ENCODE measurements at regions not wholly inside any gene's neighbourhood (a gene's known extent, or its start where the extent isn't known, plus 50 kb on each side); places are given as distances from the start of the nearest gene placed in this dataset.

DNA sequence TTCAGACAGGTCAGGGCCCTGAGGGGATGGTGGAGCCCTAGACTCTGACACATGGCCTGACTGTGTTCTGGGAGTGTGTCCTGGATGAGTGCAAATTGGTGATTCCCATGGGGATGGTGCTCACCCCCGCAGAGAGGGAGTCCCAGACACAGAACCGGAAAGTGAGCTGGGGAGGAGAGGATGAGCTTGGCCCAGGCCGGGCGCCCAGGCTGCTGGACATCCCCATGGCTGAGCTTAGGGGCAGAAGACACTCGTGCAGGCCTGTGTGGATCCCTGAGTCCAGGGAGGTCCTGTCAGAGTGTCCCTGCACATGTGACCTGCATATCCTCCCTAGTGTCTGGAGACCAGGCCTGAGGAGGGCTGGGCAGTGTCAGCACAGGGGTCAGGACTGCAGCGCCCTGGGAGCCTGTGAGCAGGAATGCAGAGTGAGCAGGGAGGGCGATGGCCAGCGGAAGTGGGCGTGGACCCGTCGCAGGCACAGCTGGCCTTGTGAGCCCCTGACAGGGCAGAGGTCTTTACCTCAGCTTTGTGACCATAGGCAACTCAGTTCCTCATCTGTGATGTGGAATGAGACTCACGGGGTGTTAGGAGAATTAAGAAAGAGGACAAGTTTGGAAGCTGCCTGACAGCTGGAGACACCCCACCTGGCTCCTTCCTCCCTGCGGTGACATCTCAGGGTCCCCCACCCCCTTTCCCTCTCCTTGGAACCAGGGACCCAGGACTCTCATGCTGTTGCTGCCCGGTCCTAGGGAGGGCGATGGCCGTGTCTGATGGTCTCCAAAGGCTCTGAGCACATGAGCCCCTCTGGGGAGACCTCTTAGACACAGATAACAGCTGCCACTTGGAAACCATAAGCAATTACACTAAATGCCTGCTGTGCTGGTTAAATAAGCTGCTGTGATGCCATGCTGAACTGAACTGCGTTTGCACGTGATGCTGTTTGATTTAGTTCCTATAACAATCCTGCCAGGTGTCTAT lies 62.6 kb upstream of the HS6ST1 start (continued):
- TF ChIP-seq, protein P1, sequence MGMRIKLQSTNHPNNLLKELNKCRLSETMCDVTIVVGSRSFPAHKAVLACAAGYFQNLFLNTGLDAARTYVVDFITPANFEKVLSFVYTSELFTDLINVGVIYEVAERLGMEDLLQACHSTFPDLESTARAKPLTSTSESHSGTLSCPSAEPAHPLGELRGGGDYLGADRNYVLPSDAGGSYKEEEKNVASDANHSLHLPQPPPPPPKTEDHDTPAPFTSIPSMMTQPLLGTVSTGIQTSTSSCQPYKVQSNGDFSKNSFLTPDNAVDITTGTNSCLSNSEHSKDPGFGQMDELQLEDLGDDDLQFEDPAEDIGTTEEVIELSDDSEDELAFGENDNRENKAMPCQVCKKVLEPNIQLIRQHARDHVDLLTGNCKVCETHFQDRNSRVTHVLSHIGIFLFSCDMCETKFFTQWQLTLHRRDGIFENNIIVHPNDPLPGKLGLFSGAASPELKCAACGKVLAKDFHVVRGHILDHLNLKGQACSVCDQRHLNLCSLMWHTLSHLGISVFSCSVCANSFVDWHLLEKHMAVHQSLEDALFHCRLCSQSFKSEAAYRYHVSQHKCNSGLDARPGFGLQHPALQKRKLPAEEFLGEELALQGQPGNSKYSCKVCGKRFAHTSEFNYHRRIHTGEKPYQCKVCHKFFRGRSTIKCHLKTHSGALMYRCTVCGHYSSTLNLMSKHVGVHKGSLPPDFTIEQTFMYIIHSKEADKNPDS (CRISPR knock-in tag; IDR thresholded peaks at IDR 0.05), result 0 out of 2 replicates have a peak, but pooled peaks have one; percentile 3
- 0 out of 2 replicates have a peak, but pooled peaks have one; percentile 32 for TF ChIP-seq ZNF317 (CRISPR knock-in tag; IDR thresholded peaks at IDR 0.05)
- TF ChIP-seq, protein P2, sequence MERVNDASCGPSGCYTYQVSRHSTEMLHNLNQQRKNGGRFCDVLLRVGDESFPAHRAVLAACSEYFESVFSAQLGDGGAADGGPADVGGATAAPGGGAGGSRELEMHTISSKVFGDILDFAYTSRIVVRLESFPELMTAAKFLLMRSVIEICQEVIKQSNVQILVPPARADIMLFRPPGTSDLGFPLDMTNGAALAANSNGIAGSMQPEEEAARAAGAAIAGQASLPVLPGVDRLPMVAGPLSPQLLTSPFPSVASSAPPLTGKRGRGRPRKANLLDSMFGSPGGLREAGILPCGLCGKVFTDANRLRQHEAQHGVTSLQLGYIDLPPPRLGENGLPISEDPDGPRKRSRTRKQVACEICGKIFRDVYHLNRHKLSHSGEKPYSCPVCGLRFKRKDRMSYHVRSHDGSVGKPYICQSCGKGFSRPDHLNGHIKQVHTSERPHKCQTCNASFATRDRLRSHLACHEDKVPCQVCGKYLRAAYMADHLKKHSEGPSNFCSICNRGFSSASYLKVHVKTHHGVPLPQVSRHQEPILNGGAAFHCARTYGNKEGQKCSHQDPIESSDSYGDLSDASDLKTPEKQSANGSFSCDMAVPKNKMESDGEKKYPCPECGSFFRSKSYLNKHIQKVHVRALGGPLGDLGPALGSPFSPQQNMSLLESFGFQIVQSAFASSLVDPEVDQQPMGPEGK (CRISPR knock-in tag; IDR thresholded peaks at IDR 0.05), result peak; percentile 72
- TF ChIP-seq ZBTB38 (CRISPR knock-in tag; IDR thresholded peaks at IDR 0.05), result peak; percentile 92
- no peak for TF ChIP-seq SOX13 (IDR thresholded peaks at IDR 0.05)
- peak in 1 of 2 experiments; percentile 88; a peak in 2 of 4 replicates for TF ChIP-seq SOX13 (CRISPR knock-in tag; conservative IDR thresholded peaks at IDR 0.05 in 1 of 2, IDR thresholded peaks at IDR 0.05 in 1 of 2)
- TF ChIP-seq, protein P3, sequence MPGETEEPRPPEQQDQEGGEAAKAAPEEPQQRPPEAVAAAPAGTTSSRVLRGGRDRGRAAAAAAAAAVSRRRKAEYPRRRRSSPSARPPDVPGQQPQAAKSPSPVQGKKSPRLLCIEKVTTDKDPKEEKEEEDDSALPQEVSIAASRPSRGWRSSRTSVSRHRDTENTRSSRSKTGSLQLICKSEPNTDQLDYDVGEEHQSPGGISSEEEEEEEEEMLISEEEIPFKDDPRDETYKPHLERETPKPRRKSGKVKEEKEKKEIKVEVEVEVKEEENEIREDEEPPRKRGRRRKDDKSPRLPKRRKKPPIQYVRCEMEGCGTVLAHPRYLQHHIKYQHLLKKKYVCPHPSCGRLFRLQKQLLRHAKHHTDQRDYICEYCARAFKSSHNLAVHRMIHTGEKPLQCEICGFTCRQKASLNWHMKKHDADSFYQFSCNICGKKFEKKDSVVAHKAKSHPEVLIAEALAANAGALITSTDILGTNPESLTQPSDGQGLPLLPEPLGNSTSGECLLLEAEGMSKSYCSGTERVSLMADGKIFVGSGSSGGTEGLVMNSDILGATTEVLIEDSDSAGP (CRISPR knock-in tag; IDR thresholded peaks at IDR 0.05; ENCODE audit: borderline replicate concordance), result peak; percentile 81; the same call in 1 of the 2 replicates
- TF ChIP-seq JUN (CRISPR knock-in tag; IDR thresholded peaks at IDR 0.05), result no peak
- TF ChIP-seq DPF2 (CRISPR knock-in tag; IDR thresholded peaks at IDR 0.05; ENCODE audit: borderline replicate concordance, low read depth), result 0 out of 2 replicates have a peak, but pooled peaks have one; percentile 64
- TF ChIP-seq FOXP1 (IDR thresholded peaks at IDR 0.05), result no peak
- TF ChIP-seq FOXP1 (CRISPR knock-in tag; IDR thresholded peaks at IDR 0.05), result peak; percentile 50; the same call in 1 of the 2 replicates
- TF ChIP-seq KAT8 (CRISPR knock-in tag; IDR thresholded peaks at IDR 0.05), result peak; percentile 57; the same call in 1 of the 2 replicates
- no peak for TF ChIP-seq ZNF264 (CRISPR knock-in tag; IDR thresholded peaks at IDR 0.05)
- peak; percentile 70 for TF ChIP-seq HNF4A (CRISPR knock-in tag; IDR thresholded peaks at IDR 0.05)
- TF ChIP-seq ZNF430 (CRISPR knock-in tag; IDR thresholded peaks at IDR 0.05), result no peak; the same call in 1 of the 2 replicates
- no peak for TF ChIP-seq TP53 (CRISPR knock-in tag; conservative IDR thresholded peaks at IDR 0.05)
- TF ChIP-seq IRF2 (CRISPR knock-in tag; IDR thresholded peaks at IDR 0.05), result 0 out of 2 replicates have a peak, but pooled peaks have one; percentile 64
- TF ChIP-seq, protein P4, sequence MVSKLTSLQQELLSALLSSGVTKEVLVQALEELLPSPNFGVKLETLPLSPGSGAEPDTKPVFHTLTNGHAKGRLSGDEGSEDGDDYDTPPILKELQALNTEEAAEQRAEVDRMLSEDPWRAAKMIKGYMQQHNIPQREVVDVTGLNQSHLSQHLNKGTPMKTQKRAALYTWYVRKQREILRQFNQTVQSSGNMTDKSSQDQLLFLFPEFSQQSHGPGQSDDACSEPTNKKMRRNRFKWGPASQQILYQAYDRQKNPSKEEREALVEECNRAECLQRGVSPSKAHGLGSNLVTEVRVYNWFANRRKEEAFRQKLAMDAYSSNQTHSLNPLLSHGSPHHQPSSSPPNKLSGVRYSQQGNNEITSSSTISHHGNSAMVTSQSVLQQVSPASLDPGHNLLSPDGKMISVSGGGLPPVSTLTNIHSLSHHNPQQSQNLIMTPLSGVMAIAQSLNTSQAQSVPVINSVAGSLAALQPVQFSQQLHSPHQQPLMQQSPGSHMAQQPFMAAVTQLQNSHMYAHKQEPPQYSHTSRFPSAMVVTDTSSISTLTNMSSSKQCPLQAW (CRISPR knock-in tag; IDR thresholded peaks at IDR 0.05), result peak; percentile 61; the same call in 1 of the 2 replicates
- peak; percentile 74; the same call in 1 of the 2 replicates for TF ChIP-seq HIVEP1 (CRISPR knock-in tag; IDR thresholded peaks at IDR 0.05)
- 0 out of 2 replicates have a peak, but pooled peaks have one; percentile 45 for TF ChIP-seq ATF7-NPFF (CRISPR knock-in tag; IDR thresholded peaks at IDR 0.05; ENCODE audit: low read depth)
- TF ChIP-seq SMAD1 (CRISPR knock-in tag; IDR thresholded peaks at IDR 0.05; ENCODE audit: borderline replicate concordance, low read depth), result peak; percentile 76; the same call in 1 of the 2 replicates
